Fibroblast of skin of right quadriceps (primary cell): ENCODE measurements at regions not wholly inside any gene's neighbourhood (a gene's known extent, or its start where the extent isn't known, plus 50 kb on each side); places are given as distances from the start of the nearest gene placed in this dataset.

ENCODE experiments used
- DNase-seq: peaks from one replicate; pipeline ENCODE4 v3.0.0-alpha.2; 2013

GRCh38 chr2:237012577-237013267 is 73.0 kb upstream of the COPS8 start:
- peak; percentile 78 for DNase-seq

GRCh38 chr2:237016121-237016915 is 69.4 kb upstream of the COPS8 start:
- DNase-seq, result no peak

GRCh38 chr2:237020090-237020489 is 65.6 kb upstream of the COPS8 start:
- DNase-seq, result peak; percentile 70

DNA sequence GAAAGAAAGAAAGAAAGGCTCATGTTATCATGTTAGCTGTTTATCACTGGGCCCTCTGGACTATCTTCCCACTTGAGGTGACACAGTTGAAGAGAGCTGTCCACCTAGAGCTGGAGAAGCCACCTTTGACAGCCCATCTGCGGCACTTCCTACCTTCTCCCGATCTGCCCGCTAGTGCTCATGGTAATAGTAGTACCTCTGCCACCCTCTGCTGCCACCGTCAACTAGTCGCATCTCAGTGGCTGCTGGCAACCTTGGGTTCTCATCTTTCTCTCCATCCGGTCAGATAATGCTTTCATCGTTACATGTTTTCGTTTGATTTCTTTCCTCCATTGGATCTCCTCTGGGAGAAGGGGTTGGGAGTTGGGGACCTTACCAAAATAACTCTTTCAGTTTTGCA is 63.2 kb upstream of the COPS8 start:
- no peak for DNase-seq

DNA sequence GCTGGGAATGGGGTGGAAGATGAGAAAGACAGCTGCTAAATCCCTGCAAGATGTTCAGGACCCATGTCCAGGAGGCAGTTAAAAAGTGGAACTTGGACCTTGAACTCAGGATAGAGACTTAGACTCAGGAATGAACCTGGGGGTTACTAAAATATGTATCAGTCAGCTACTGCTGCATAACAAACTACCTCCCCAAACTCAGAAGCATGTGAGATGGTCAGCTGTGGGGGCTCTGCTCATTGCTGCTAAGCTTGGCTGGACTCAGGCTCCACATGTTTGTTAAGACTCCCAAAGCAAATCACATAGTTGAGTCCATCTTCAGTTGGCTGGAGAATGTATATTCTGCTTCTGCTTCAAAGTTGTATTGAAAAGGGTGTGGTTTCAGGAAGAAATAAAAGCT is 61.4 kb upstream of the COPS8 start:
- no peak for DNase-seq

- peak; percentile 95 for DNase-seq
Observed at GRCh38 chr2:237025090-237025865, 60.4 kb upstream of the COPS8 start.

DNA sequence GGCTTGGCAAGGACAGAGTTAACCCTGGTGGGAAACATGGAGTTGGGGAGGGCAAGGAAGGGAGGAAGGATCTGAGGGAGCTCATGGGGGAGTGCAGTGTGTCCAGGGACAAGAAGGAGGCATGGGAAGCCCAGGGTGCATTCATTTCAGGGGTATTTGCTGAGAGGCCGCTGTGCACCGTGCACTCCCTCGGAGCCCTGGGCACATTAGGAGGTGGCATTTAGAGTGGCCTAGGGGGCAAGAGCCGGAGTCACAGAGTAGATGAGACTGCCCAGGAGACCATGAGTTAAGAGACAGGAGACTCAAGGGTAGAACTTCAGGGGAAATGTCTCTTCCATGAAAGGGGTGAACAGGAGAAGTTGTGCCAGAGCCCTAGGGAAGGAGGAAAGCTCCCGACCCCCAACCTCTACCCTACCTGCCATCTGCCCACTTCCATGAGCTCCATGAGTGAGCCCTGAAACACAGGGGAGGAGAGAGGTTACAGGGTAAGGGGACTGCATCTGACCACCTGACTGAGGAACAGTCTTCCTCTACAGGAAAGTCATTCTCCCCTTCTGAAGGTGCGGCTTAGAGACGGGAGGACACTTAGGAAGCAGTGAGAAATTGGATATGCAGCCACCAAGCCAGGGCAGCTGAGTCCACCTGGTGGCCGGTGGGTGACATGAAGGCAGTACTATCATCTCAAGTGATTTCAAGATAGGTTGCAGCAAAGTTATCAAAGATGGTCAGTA is 58.5 kb upstream of the COPS8 start:
- peak; percentile 76 for DNase-seq

- DNase-seq, result no peak
Observed at GRCh38 chr2:237027712-237028029, 58.0 kb upstream of the COPS8 start.

GRCh38 chr2:237030382-237030781 is 55.3 kb upstream of the COPS8 start:
- no peak for DNase-seq

DNA sequence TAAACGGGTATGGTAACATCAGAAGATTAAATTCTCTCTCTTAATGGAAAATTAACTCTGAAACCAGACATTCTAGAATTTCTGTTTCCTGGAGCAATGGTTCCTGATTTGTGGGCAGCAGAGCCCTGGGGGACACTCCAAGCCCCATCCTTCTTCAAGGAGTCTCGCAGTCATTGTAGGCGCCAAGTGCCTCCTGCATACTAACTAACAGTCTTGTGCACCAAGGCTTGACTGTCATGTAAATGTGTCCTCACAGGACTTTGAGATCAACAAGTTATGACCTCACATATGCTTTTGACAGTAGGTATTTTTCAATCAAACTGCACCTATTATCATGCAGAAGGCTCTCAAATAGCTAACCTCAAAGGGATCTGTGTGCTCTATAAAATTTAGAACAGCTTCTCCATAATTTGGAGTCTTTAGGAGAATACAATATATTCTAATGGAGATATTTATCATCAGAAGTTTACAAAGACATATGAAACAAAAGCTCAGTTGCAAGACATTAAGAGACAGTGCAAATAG is 52.1 kb upstream of the COPS8 start:
- no peak for DNase-seq

GRCh38 chr2:237035781-237036475 is 49.8 kb upstream of the COPS8 start:
- no peak for DNase-seq
